ENCODE measurements at regions not wholly inside any gene's neighbourhood (a gene's known extent, or its start where the extent isn't known, plus 50 kb on each side); places are given as distances from the start of the nearest gene placed in this dataset.

DNA sequence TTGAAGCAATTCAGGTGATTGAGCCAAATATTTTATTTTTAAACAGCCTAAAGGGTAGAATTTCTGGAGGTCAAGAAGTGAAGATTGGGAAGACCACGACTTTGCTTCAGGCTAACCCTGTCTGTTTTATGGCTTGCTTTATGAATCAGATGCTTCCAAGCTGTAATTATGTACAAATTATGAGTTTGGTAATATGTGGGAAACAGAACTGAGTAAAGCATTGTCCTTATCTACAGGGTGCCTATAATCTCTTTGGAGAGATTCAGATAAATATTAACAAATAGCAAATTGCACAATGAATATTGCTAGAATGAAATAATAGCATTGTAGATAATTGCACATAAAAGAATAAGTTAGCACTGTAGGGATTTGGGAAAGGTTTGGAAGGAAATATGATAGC lies 539.4 kb upstream of the CDH2 start:
- TF ChIP-seq, protein P1, sequence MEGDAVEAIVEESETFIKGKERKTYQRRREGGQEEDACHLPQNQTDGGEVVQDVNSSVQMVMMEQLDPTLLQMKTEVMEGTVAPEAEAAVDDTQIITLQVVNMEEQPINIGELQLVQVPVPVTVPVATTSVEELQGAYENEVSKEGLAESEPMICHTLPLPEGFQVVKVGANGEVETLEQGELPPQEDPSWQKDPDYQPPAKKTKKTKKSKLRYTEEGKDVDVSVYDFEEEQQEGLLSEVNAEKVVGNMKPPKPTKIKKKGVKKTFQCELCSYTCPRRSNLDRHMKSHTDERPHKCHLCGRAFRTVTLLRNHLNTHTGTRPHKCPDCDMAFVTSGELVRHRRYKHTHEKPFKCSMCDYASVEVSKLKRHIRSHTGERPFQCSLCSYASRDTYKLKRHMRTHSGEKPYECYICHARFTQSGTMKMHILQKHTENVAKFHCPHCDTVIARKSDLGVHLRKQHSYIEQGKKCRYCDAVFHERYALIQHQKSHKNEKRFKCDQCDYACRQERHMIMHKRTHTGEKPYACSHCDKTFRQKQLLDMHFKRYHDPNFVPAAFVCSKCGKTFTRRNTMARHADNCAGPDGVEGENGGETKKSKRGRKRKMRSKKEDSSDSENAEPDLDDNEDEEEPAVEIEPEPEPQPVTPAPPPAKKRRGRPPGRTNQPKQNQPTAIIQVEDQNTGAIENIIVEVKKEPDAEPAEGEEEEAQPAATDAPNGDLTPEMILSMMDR (IDR thresholded peaks at IDR 0.05): no peak
- no peak for TF ChIP-seq POLR2A (IDR thresholded peaks at IDR 0.05)

All from heart left ventricle (tissue), 13 donors.